ENCODE measurements at regions not wholly inside any gene's neighbourhood (a gene's known extent, or its start where the extent isn't known, plus 50 kb on each side); places are given as distances from the start of the nearest gene placed in this dataset.

GRCh38 chr3:34175636-34176176 lies 377.3 kb downstream of the PDCD6IP start:
- Histone ChIP-seq H3K27me3 (replicated peaks; ENCODE audit: control insufficient read depth, insufficient read depth, low read length) (no peaks in the 10 kb centered on the region), H3K4me1 (no peaks in the 10 kb centered on the region), H3K4me3 (ENCODE audit: low read depth, low read length) (no peak overlapping the region), H3K9me3 (no peaks in the 10 kb centered on the region), H3K36me3 (ENCODE audit: control insufficient read depth, insufficient read depth, low read length) (no peaks in the 10 kb centered on the region)
- POLR2A ChIA-PET, result no interaction called here
- Mint-ChIP-seq H3K9me3 (ENCODE audit: unreplicated experiment) (no peaks in the 10 kb centered on the region), H3K27ac (ENCODE audit: unreplicated experiment) (no peak overlapping the region), H3K36me3 (ENCODE audit: insufficient read depth, unreplicated experiment) (no peaks in the 10 kb centered on the region), H3K4me1 (ENCODE audit: low read depth, unreplicated experiment) (no peaks in the 10 kb centered on the region), H3K27me3 (ENCODE audit: insufficient read depth, unreplicated experiment) (peaks cover 6% of the 10 kb centered on the region), H3K4me3 (ENCODE audit: unreplicated experiment) (no peak overlapping the region)
- TF ChIP-seq, protein P1, sequence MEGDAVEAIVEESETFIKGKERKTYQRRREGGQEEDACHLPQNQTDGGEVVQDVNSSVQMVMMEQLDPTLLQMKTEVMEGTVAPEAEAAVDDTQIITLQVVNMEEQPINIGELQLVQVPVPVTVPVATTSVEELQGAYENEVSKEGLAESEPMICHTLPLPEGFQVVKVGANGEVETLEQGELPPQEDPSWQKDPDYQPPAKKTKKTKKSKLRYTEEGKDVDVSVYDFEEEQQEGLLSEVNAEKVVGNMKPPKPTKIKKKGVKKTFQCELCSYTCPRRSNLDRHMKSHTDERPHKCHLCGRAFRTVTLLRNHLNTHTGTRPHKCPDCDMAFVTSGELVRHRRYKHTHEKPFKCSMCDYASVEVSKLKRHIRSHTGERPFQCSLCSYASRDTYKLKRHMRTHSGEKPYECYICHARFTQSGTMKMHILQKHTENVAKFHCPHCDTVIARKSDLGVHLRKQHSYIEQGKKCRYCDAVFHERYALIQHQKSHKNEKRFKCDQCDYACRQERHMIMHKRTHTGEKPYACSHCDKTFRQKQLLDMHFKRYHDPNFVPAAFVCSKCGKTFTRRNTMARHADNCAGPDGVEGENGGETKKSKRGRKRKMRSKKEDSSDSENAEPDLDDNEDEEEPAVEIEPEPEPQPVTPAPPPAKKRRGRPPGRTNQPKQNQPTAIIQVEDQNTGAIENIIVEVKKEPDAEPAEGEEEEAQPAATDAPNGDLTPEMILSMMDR (IDR thresholded peaks at IDR 0.05; ENCODE audit: insufficient read depth in 1 of 2, low read depth in 1 of 2, low read length in 1 of 2, severe bottlenecking in 1 of 2, unreplicated experiment in 1 of 2), result no peak
- CTCF ChIA-PET, result no interaction called here
- no TSS peak for BruUV-seq (replicated peaks)
- intact Hi-C loops (cut with micrococcal nuclease; ENCODE audit: unreplicated experiment), result no loop called here
- no peak for DNase-seq

DNA sequence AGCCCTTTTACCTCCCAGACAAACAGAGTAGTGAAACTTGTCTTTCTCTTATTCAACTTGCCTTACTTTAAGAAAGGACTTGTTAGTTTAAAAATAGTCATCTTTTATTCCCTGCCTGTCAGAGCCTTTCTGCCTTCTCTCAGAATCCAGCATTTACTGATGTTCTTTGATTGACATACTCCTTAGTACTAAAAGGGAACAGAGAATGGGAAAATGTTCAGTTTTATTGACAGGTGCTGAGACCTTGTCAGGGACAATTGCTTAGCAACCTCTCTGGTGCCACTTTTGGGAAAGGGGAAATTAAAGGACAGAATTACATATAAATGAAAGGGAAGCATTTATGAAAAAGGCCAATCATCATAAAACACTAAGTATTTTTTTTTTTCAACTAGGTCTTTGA lies 378.3 kb downstream of the PDCD6IP start:
- Mint-ChIP-seq H3K9me3 (ENCODE audit: unreplicated experiment) (no peaks in the 10 kb centered on the region), H3K27ac (ENCODE audit: unreplicated experiment) (no peak overlapping the region), H3K4me1 (ENCODE audit: low read depth, unreplicated experiment) (no peaks in the 10 kb centered on the region), H3K4me3 (ENCODE audit: unreplicated experiment) (no peak overlapping the region), H3K27me3 (ENCODE audit: insufficient read depth, unreplicated experiment) (peaks cover 6% of the 10 kb centered on the region), H3K36me3 (ENCODE audit: insufficient read depth, unreplicated experiment) (no peaks in the 10 kb centered on the region)
- Histone ChIP-seq H3K27me3 (replicated peaks; ENCODE audit: control insufficient read depth, insufficient read depth, low read length) (no peaks in the 10 kb centered on the region), H3K9me3 (no peaks in the 10 kb centered on the region), H3K4me3 (ENCODE audit: low read depth, low read length) (no peak overlapping the region), H3K4me1 (no peaks in the 10 kb centered on the region), H3K36me3 (ENCODE audit: control insufficient read depth, insufficient read depth, low read length) (no peaks in the 10 kb centered on the region)
- BruUV-seq (replicated peaks), result no TSS peak
- DNase-seq, result no peak
- intact Hi-C loops (cut with micrococcal nuclease; ENCODE audit: unreplicated experiment), result no loop called here
- TF ChIP-seq, protein P1 (IDR thresholded peaks at IDR 0.05; ENCODE audit: insufficient read depth in 1 of 2, low read depth in 1 of 2, low read length in 1 of 2, severe bottlenecking in 1 of 2, unreplicated experiment in 1 of 2), result no peak
- ChIA-PET CTCF (no interaction called here), POLR2A (no interaction called here)

DNA sequence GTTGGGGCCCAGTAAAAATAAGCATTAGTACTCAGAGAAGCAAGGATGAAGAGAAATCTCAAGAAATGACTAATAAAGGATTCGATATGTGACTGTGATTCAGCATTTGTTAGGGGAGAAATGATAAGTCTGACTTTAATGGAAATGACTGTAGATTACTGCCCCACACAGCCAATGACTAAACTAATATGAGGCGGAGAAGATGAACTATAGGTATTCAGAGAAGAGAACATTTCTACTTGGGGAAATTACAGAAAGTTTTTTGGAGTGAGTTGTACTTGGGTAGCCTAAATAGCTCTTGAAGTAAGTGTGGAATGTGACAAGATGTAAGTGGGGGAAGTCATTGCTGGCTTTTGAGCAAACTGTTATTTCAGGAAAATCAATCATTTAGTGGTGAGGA lies 380.0 kb downstream of the PDCD6IP start:
- TF ChIP-seq, protein P1 (IDR thresholded peaks at IDR 0.05; ENCODE audit: insufficient read depth in 1 of 2, low read depth in 1 of 2, low read length in 1 of 2, severe bottlenecking in 1 of 2, unreplicated experiment in 1 of 2), result no peak
- Mint-ChIP-seq H3K27ac (ENCODE audit: unreplicated experiment) (no peak overlapping the region), H3K9me3 (ENCODE audit: unreplicated experiment) (no peaks in the 10 kb centered on the region), H3K27me3 (ENCODE audit: insufficient read depth, unreplicated experiment) (peaks cover 6% of the 10 kb centered on the region), H3K4me3 (ENCODE audit: unreplicated experiment) (no peak overlapping the region), H3K4me1 (ENCODE audit: low read depth, unreplicated experiment) (no peaks in the 10 kb centered on the region), H3K36me3 (ENCODE audit: insufficient read depth, unreplicated experiment) (no peaks in the 10 kb centered on the region)
- Histone ChIP-seq H3K9me3 (no peaks in the 10 kb centered on the region), H3K27me3 (replicated peaks; ENCODE audit: control insufficient read depth, insufficient read depth, low read length) (no peaks in the 10 kb centered on the region), H3K4me3 (ENCODE audit: low read depth, low read length) (no peak overlapping the region), H3K4me1 (no peaks in the 10 kb centered on the region), H3K36me3 (ENCODE audit: control insufficient read depth, insufficient read depth, low read length) (no peaks in the 10 kb centered on the region)
- intact Hi-C loops (cut with micrococcal nuclease; ENCODE audit: unreplicated experiment), result no loop called here
- CTCF ChIA-PET, result no interaction called here
- DNase-seq, result no peak
- no TSS peak for BruUV-seq (replicated peaks)
- POLR2A ChIA-PET, result no interaction called here

Measured in Caco-2 (cell line).